SIG-M5 treated with dmso at 0.1 percent for 504 hours (cell line): ENCODE measurements at regions not wholly inside any gene's neighbourhood (a gene's known extent, or its start where the extent isn't known, plus 50 kb on each side); places are given as distances from the start of the nearest gene placed in this dataset.
"Not testable (repeated sequence)": the region's sequence is repeated elsewhere in the genome, so short reads cannot be mapped to it uniquely, and the experiment has no call there.

Experiments used
- DNase-seq: peaks from one replicate; lab custom pipeline; 2025; ENCODE audit not compliant: unreplicated experiment; lab: John Stamatoyannopoulos, UW

- DNase-seq = no peak
Measured at GRCh38 chr9:134545543-134546245, 95.9 kb upstream of the COL5A1 start.

DNA sequence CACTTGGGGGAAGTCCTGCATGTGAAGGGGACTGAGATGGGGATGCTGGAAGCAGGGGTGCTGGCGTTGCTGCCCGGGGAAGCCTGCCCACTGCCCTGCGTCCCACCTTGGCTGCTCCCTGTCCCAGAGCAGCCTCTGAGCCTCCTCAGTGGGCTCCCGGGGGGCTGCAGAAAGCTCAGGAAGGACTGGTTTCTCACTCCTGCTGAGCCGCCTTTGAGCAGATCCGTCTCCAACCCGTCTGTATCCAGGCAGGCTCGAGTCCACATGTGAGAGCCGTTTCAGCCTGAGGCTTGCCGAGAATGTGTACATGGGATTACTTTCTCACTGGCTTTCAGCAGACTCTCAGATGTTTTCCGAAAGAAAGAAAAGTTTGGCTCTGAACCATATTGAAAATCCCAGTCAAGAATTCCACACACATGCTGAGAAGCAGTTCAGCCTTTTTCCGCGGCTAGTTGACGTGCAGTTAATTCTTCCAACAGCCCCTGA is 95.3 kb upstream of the COL5A1 start:
- DNase-seq = no peak

DNA sequence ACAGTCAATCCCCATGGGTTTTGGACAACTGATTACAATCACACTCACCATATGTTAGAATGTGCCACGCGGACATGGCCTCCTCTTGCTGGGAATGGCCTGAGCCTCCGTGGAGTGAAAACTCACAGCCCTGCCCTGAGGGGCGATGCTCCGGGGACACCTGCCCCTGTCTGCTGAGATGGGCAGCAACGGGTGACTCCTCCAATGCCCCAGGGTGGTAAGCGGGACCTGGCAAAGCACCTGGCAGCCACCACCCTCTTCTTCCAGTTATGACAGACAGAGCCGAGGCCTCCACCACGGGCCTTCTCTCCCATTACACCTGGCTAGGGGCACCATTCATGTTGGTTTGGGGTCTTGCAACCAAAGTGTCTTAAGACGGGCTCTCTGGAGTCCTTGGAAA is 94.9 kb upstream of the COL5A1 start:
- DNase-seq = no peak

GRCh38 chr9:134547161-134548100 is 94.2 kb upstream of the COL5A1 start:
- DNase-seq = no peak

GRCh38 chr9:134548185-134548584 is 93.4 kb upstream of the COL5A1 start:
- DNase-seq = no peak

- no peak for DNase-seq
Measured at GRCh38 chr9:134548618-134549017, 93.0 kb upstream of the COL5A1 start.

GRCh38 chr9:134549336-134549735 is 92.3 kb upstream of the COL5A1 start:
- DNase-seq = no peak

DNA sequence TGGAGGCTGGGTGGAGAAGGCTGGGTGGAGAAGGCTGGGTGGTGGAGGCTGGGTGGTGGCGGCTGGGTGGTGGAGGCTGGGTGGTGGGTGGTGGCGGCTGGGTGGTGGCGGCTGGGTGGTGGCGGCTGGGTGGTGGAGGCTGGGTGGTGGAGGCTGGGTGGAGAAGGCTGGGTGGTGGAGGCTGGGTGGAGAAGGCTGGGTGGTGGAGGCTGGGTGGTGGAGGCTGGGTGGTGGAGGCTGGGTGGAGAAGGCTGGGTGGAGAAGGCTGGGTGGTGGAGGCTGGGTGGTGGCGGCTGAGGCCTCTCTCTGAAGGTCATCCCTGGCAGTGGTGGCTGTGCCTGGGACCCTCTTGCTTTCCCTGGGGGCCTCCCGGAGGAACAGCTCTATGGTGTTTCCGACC is 91.5 kb upstream of the COL5A1 start:
- DNase-seq = not testable (repeated sequence)

DNA sequence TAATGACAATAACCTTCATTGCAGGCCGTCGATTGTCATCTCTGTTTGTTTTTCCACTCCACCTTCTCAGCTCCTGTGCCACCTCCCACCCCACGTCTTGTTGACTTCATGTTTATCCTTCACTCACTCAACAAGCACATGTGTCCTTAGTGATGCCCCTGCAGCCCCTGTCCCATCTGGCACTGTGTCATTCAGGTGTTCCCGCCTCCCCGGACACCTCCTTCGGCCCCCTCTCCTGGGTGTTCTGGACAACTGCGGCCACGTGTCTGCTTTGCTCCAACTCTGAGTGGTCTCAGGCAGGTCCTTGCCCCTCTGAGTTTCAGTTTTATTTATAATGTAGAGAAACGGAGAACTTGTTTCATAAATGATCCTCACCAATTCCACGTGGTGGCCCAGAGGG is 91.0 kb upstream of the COL5A1 start:
- no peak for DNase-seq

- no peak for DNase-seq
Measured at GRCh38 chr9:134551176-134551575, 90.4 kb upstream of the COL5A1 start.

DNA sequence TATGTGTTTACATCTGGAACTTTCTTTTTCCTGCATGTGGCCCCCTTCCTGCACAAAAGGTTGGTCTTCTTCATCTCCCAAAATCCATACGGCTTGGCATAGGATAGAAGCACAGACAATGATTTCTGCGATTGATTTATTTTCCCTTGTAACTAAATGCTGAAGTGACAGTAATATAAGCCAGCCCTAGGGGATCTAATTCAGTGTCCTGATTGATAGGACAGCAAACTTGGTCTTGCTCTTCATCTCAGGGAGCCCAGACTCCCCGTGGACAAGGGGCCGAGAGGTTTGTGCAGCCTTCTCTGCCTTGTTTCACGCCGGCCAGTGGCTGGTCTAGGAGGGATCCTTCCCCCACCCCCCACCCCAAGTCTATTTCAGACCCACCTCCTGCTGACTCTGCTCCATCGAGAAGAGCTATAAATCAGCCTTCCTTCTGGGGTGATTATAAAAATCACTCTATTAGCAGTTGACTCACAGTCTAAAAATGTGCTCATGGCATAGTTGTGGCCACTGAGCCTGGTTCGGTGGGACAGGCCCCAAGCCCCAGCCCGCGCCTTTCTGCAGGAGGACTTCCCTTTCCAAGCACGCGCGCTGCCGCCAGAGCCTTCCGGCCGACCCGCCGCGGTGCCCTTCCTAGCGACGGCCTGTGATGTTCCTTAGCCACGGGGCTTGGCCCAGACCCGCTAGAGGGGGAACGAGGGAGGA is 89.8 kb upstream of the COL5A1 start:
- DNase-seq = peak; percentile 6

- no peak for DNase-seq
Measured at GRCh38 chr9:134552349-134552990, 89.1 kb upstream of the COL5A1 start.

- no peak for DNase-seq
Measured at GRCh38 chr9:134553061-134553891, 88.3 kb upstream of the COL5A1 start.

- no peak for DNase-seq
Measured at GRCh38 chr9:134553996-134554372, 87.6 kb upstream of the COL5A1 start.

DNA sequence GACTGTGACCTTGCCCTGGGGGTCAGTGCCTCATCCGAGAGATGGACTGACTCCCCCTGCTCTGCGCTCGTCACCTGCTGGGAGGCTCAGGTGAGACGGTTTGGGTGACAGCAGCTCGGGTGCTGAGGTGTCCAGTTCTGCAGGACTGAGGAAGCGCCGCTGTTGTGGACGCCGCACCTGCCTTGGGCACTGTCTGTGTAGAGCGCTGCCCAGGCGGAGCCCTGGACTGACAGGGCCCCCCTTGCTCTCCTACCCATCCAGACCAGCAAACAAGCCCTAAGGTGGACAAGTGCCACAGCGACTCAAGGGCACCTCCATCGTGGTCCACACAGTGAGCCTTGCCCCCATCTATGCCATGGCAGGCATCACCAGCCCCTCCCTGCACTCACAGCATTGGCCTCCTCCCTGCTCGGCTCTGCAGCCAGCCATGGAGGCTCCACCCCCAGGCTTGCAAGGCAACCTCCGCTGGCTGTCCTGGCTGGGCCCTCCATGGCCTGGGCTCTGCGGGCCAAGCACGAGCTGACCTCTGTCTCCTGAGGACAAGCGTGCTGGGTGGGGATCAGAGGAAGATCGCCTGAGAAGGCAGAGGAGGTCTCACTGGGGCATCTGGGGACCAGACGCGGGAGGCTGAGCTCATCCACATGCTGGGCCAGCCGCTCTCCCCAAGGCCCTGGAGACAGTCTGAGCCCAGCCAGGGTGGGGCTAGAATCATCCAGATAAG is 87.1 kb upstream of the COL5A1 start:
- no peak for DNase-seq

GRCh38 chr9:134555094-134555650 is 86.4 kb upstream of the COL5A1 start:
- DNase-seq = no peak

DNA sequence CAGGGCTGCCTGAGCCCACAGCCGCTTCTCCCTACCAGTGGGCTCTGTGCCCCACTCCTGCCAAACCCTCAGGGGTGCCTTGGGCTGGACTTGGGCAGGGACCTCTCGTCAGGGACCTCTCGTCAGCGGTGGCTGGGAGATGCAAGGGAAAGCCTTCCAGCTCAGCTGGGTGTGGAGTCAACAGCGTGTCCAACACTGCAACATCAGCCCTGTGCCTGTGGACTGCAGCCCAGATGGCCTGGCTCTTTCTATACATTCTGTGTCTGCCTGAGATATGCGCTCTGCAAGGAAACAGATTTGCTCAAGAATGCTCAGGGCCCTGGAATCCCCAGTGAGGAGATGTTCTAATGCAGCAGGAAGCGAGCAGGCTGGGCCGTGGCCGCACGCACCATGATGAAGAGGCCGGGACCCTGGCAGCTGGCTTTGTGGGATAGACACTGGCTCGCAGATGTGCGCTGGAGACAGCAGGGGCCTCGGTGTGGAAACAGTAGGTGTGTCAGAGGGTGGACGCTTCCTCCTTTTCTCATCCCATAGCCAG is 85.0 kb upstream of the COL5A1 start:
- DNase-seq = no peak

DNA sequence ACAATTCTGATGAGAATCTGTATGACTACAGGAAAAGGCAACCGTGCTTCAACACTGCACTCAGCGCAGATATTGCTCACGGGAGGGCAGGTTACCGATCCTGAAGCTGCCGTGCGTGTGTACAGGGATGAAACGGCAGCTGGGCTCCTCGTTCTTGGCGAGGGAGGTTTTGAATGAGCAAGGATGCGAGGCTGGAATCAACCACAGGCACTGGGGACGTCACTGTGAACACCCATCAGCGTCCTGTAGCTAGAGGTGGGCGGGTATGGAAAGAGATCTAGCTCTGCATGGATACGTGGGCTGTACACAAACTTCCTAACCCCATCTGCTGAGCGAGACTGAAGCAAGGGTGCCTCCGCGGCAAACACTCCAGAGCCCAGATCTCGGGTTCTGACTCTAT is 84.3 kb upstream of the COL5A1 start:
- DNase-seq = no peak
